ENCODE measurements at regions not wholly inside any gene's neighbourhood (a gene's known extent, or its start where the extent isn't known, plus 50 kb on each side); places are given as distances from the start of the nearest gene placed in this dataset.
"Not testable (repeated sequence)": the region's sequence is repeated elsewhere in the genome, so short reads cannot be mapped to it uniquely, and the experiment has no call there.

GRCh38 chr2:90290701-90291100 is 1599.2 kb downstream of the RPIA start:
- TF ChIP-seq, protein P1, sequence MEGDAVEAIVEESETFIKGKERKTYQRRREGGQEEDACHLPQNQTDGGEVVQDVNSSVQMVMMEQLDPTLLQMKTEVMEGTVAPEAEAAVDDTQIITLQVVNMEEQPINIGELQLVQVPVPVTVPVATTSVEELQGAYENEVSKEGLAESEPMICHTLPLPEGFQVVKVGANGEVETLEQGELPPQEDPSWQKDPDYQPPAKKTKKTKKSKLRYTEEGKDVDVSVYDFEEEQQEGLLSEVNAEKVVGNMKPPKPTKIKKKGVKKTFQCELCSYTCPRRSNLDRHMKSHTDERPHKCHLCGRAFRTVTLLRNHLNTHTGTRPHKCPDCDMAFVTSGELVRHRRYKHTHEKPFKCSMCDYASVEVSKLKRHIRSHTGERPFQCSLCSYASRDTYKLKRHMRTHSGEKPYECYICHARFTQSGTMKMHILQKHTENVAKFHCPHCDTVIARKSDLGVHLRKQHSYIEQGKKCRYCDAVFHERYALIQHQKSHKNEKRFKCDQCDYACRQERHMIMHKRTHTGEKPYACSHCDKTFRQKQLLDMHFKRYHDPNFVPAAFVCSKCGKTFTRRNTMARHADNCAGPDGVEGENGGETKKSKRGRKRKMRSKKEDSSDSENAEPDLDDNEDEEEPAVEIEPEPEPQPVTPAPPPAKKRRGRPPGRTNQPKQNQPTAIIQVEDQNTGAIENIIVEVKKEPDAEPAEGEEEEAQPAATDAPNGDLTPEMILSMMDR (IDR thresholded peaks at IDR 0.05), result not testable (repeated sequence)
- TF ChIP-seq POLR2AphosphoS5 (IDR thresholded peaks at IDR 0.05), result not testable (repeated sequence)
